ENCODE measurements at regions not wholly inside any gene's neighbourhood (a gene's known extent, or its start where the extent isn't known, plus 50 kb on each side); places are given as distances from the start of the nearest gene placed in this dataset.
"Not testable (repeated sequence)": the region's sequence is repeated elsewhere in the genome, so short reads cannot be mapped to it uniquely, and the experiment has no call there.

DNA sequence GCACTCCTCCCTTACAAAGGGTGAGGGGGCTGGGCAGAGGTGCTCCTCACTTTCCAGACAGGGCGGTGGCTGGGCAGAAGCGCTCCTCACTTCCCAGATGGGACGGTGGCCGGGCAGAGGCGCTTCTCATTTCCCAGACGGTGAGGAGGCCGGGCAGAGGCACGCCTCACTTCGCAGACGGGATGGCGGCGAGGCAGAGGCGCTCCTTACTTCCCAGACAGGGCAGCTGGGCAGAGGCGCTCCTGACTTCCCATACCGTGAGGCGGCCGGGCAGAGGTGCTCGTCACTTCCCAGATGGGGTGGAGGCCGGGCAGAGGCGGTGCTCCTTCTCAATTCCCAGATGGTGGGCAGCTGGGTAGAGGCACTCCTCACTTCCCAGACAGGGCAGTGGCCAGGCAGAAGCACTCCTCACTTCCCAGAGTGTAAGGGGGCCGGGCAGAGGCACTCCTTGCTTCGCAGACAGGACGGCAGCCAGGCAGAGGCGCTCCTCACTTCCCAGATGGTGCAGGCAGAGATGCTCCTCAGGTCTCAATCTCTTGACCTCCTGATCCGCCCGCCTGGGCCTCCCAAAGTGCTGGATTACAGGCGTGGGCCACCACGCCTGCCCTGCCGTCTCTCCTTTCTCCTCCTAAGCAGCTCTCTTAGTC, 1623.9 kb upstream of the GOT2 start:
- TF ChIP-seq, protein P1, sequence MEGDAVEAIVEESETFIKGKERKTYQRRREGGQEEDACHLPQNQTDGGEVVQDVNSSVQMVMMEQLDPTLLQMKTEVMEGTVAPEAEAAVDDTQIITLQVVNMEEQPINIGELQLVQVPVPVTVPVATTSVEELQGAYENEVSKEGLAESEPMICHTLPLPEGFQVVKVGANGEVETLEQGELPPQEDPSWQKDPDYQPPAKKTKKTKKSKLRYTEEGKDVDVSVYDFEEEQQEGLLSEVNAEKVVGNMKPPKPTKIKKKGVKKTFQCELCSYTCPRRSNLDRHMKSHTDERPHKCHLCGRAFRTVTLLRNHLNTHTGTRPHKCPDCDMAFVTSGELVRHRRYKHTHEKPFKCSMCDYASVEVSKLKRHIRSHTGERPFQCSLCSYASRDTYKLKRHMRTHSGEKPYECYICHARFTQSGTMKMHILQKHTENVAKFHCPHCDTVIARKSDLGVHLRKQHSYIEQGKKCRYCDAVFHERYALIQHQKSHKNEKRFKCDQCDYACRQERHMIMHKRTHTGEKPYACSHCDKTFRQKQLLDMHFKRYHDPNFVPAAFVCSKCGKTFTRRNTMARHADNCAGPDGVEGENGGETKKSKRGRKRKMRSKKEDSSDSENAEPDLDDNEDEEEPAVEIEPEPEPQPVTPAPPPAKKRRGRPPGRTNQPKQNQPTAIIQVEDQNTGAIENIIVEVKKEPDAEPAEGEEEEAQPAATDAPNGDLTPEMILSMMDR (IDR thresholded peaks at IDR 0.05; ENCODE audit: low read depth, low read length, missing input control) = not testable (repeated sequence)
- not testable (repeated sequence) for TF ChIP-seq YY1 (IDR thresholded peaks at IDR 0.05); GABPA (IDR thresholded peaks at IDR 0.05 in 1 of 2, conservative IDR thresholded peaks at IDR 0.05 in 1 of 2); SP1 (IDR thresholded peaks at IDR 0.05); TAF1 (conservative IDR thresholded peaks at IDR 0.05); RAD21 (IDR thresholded peaks at IDR 0.05); JUND (IDR thresholded peaks at IDR 0.05)
- TF ChIP-seq, protein P2, sequence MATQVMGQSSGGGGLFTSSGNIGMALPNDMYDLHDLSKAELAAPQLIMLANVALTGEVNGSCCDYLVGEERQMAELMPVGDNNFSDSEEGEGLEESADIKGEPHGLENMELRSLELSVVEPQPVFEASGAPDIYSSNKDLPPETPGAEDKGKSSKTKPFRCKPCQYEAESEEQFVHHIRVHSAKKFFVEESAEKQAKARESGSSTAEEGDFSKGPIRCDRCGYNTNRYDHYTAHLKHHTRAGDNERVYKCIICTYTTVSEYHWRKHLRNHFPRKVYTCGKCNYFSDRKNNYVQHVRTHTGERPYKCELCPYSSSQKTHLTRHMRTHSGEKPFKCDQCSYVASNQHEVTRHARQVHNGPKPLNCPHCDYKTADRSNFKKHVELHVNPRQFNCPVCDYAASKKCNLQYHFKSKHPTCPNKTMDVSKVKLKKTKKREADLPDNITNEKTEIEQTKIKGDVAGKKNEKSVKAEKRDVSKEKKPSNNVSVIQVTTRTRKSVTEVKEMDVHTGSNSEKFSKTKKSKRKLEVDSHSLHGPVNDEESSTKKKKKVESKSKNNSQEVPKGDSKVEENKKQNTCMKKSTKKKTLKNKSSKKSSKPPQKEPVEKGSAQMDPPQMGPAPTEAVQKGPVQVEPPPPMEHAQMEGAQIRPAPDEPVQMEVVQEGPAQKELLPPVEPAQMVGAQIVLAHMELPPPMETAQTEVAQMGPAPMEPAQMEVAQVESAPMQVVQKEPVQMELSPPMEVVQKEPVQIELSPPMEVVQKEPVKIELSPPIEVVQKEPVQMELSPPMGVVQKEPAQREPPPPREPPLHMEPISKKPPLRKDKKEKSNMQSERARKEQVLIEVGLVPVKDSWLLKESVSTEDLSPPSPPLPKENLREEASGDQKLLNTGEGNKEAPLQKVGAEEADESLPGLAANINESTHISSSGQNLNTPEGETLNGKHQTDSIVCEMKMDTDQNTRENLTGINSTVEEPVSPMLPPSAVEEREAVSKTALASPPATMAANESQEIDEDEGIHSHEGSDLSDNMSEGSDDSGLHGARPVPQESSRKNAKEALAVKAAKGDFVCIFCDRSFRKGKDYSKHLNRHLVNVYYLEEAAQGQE (IDR thresholded peaks at IDR 0.05) = not testable (repeated sequence)
- TF ChIP-seq, protein P3, sequence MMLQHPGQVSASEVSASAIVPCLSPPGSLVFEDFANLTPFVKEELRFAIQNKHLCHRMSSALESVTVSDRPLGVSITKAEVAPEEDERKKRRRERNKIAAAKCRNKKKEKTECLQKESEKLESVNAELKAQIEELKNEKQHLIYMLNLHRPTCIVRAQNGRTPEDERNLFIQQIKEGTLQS (IDR thresholded peaks at IDR 0.05) = not testable (repeated sequence)

Measured in liver (tissue), 3 donors.